ENCODE measurements at regions not wholly inside any gene's neighbourhood (a gene's known extent, or its start where the extent isn't known, plus 50 kb on each side); places are given as distances from the start of the nearest gene placed in this dataset.

DNA sequence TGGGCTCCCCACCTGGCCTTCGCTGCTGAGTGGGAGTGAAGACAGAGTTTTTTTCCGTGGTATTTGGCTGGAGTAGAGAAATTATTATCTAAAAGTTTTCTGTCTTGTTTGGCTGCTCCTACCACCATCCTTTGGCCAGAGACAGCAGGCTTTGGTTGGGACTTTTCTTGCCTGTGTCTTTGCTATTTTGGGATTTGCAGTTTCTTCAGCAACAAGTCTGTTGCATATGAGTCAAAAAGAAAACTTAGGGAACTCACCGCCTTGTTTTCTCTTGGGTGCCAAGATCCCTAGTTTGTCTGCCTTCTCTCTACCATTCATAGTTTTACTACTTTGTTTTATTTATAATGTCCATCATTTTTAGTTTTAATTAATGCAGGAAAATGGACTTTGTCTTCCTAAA lies 683.8 kb downstream of the DOK5 start:
- DNase-seq (ENCODE audit: extremely low spot score): no peak
- Histone ChIP-seq H3K27me3 (no peaks in the 10 kb centered on the region), H3K9me3 (no peaks in the 10 kb centered on the region), H3K4me3 (no peak overlapping the region), H3K36me3 (no peaks in the 10 kb centered on the region), H3K4me1 (no peaks in the 10 kb centered on the region), H3K27ac (replicated peaks in 1 of 4) (no peak overlapping the region)
- TF ChIP-seq, protein P1, sequence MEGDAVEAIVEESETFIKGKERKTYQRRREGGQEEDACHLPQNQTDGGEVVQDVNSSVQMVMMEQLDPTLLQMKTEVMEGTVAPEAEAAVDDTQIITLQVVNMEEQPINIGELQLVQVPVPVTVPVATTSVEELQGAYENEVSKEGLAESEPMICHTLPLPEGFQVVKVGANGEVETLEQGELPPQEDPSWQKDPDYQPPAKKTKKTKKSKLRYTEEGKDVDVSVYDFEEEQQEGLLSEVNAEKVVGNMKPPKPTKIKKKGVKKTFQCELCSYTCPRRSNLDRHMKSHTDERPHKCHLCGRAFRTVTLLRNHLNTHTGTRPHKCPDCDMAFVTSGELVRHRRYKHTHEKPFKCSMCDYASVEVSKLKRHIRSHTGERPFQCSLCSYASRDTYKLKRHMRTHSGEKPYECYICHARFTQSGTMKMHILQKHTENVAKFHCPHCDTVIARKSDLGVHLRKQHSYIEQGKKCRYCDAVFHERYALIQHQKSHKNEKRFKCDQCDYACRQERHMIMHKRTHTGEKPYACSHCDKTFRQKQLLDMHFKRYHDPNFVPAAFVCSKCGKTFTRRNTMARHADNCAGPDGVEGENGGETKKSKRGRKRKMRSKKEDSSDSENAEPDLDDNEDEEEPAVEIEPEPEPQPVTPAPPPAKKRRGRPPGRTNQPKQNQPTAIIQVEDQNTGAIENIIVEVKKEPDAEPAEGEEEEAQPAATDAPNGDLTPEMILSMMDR (IDR thresholded peaks at IDR 0.05): no peak
- no peak for TF ChIP-seq POLR2AphosphoS5 (IDR thresholded peaks at IDR 0.05)
- no peak for TF ChIP-seq POLR2A (IDR thresholded peaks at IDR 0.05; ENCODE audit: low read depth)
- no peak for TF ChIP-seq EP300 (IDR thresholded peaks at IDR 0.05)
- WGBS: 74% methylated on average over 3 of the region's 3 CpGs
- intact Hi-C loops (cut with DNase I): no loop called here

DNA sequence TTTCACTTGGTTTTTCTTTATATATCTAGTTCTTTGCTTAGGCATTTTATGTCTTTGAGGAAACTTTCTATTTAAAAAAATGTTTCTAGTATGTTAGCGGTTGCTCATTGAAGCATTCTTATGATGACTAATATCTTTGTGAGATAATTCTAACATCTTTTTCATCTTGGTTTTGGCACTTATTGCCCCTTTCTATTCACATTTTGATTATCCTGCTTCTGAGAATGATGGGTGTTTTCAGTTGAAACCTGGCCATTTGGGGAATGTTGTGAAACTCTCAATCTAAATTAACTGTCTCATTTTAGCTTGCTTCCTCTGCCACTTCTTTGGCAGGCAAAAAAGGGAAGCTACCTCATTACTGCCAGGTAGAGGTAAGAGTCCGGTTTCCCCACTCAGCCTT lies 683.1 kb downstream of the DOK5 start:
- TF ChIP-seq, protein P1 (IDR thresholded peaks at IDR 0.05): no peak
- TF ChIP-seq EP300 (IDR thresholded peaks at IDR 0.05) (no peak), POLR2A (IDR thresholded peaks at IDR 0.05; ENCODE audit: low read depth) (no peak), POLR2AphosphoS5 (IDR thresholded peaks at IDR 0.05) (no peak)
- intact Hi-C loops (cut with DNase I): no loop called here
- H3K27me3 ChIP-seq: no peaks in the 10 kb centered on the region
- no peak overlapping the region for H3K4me3 ChIP-seq
- H3K4me1 ChIP-seq: no peaks in the 10 kb centered on the region
- WGBS: 59% methylated on average over 2 of the region's 2 CpGs
- no peaks in the 10 kb centered on the region for H3K9me3 ChIP-seq
- DNase-seq (ENCODE audit: extremely low spot score): no peak
- no peaks in the 10 kb centered on the region for H3K36me3 ChIP-seq
- no peak overlapping the region for H3K27ac ChIP-seq (replicated peaks in 1 of 4)

DNA sequence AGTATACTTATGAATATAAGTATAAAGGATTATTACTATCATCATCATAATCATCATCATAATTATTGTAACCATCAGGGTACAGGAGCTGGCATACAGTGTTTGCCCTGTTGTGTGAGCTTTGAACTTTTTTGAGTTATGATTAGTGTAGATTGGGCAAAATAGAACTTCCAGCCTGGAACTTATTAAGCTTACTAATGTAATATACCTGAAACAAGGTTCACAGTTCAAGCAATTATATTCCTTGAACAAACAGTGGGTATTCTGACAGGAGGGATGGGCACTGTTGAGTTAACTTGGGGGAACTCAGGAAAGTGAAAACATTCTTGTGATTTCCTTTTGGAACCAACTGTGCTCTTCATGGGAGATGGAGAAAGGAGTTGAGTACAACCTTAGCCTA lies 680.0 kb downstream of the DOK5 start:
- Histone ChIP-seq H3K4me3 (no peak overlapping the region), H3K27ac (replicated peaks in 1 of 4) (no peak overlapping the region), H3K36me3 (no peaks in the 10 kb centered on the region), H3K27me3 (no peaks in the 10 kb centered on the region), H3K4me1 (no peaks in the 10 kb centered on the region), H3K9me3 (no peaks in the 10 kb centered on the region)
- intact Hi-C loops (cut with DNase I): no loop called here
- TF ChIP-seq, protein P1 (IDR thresholded peaks at IDR 0.05): no peak
- TF ChIP-seq POLR2AphosphoS5 (IDR thresholded peaks at IDR 0.05) (no peak), POLR2A (IDR thresholded peaks at IDR 0.05; ENCODE audit: low read depth) (no peak), EP300 (IDR thresholded peaks at IDR 0.05) (no peak)
- DNase-seq (ENCODE audit: extremely low spot score): no peak

DNA sequence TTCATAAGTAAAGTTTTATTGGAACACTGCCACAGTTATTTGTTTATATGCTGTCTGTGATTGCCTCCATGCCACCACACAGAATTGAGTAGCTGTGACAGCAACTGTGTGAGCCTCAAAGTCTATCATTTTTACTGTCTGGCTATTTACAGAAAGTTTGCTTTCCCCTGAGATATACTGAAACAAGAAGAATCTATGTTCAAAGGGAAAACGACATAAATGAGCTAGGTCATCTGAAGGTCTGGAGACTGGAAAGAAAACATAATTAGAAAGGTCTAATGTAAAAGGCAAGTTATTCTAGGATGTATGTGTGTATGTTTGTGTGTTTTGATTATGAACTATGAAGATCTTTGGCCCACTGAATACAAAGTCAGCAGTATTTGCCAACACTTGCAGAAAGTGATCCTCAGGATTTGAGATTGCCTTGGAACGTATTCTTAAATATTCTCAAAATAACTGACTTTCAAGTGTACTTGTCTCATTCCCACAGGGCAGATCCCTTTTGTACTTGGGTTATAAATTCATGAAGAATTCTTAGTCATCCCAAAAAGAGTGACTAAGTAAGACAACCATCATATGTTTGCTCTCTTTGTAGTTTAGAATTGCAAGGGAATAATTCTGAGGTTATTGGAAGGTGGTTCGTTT lies 677.7 kb downstream of the DOK5 start:
- no peak for TF ChIP-seq EP300 (IDR thresholded peaks at IDR 0.05)
- TF ChIP-seq POLR2AphosphoS5 (IDR thresholded peaks at IDR 0.05): no peak
- TF ChIP-seq, protein P1 (IDR thresholded peaks at IDR 0.05): no peak
- TF ChIP-seq POLR2A (IDR thresholded peaks at IDR 0.05; ENCODE audit: low read depth): no peak
- Histone ChIP-seq H3K27ac (replicated peaks in 1 of 4) (no peak overlapping the region), H3K9me3 (no peaks in the 10 kb centered on the region), H3K36me3 (no peaks in the 10 kb centered on the region), H3K4me3 (no peak overlapping the region), H3K4me1 (no peaks in the 10 kb centered on the region), H3K27me3 (no peaks in the 10 kb centered on the region)
- 50% methylated on average over 3 of the region's 3 CpGs for WGBS
- intact Hi-C loops (cut with DNase I): no loop called here
- no peak for DNase-seq (ENCODE audit: extremely low spot score)

DNA sequence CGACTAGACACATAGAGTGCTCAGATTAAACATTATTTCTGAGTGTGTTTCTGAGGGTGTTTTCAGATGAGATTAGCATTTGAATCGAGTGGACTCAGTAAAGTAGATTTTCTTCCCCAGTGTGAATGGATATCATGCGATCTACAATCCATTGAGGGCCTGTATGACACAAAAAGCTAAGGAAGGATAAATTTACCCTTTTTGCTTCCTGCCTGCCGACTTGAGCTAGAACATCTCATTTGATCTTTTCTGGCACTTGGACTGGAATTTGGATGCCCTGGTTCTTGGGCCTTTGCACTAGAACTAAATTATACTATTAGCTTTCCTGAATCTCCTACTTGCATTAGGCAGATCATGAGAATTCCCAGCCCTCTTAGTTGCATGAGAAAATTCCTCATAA lies 675.8 kb downstream of the DOK5 start:
- no peak for DNase-seq (ENCODE audit: extremely low spot score)
- Histone ChIP-seq H3K36me3 (no peaks in the 10 kb centered on the region), H3K27me3 (no peaks in the 10 kb centered on the region), H3K4me1 (no peaks in the 10 kb centered on the region), H3K27ac (replicated peaks in 1 of 4) (no peak overlapping the region), H3K9me3 (no peaks in the 10 kb centered on the region), H3K4me3 (no peak overlapping the region)
- TF ChIP-seq, protein P1 (IDR thresholded peaks at IDR 0.05): no peak
- TF ChIP-seq EP300 (IDR thresholded peaks at IDR 0.05) (no peak), POLR2AphosphoS5 (IDR thresholded peaks at IDR 0.05) (no peak), POLR2A (IDR thresholded peaks at IDR 0.05; ENCODE audit: low read depth) (no peak)
- intact Hi-C loops (cut with DNase I): no loop called here
- WGBS: 26% methylated on average over 3 of the region's 4 CpGs

All from esophagus muscularis mucosa (tissue), 4 donors.